GM21360 (cell line): ENCODE measurements at regions not wholly inside any gene's neighbourhood (a gene's known extent, or its start where the extent isn't known, plus 50 kb on each side); places are given as distances from the start of the nearest gene placed in this dataset.

ENCODE experiments used
- ATAC-seq: cut with Tn5 transposase; IDR thresholded peaks from one replicate; pipeline ENCODE4 v1.9.1; 2021; ENCODE audit warnings: mild to moderate bottlenecking, moderate library complexity; ENCODE audit not compliant: unreplicated experiment

DNA sequence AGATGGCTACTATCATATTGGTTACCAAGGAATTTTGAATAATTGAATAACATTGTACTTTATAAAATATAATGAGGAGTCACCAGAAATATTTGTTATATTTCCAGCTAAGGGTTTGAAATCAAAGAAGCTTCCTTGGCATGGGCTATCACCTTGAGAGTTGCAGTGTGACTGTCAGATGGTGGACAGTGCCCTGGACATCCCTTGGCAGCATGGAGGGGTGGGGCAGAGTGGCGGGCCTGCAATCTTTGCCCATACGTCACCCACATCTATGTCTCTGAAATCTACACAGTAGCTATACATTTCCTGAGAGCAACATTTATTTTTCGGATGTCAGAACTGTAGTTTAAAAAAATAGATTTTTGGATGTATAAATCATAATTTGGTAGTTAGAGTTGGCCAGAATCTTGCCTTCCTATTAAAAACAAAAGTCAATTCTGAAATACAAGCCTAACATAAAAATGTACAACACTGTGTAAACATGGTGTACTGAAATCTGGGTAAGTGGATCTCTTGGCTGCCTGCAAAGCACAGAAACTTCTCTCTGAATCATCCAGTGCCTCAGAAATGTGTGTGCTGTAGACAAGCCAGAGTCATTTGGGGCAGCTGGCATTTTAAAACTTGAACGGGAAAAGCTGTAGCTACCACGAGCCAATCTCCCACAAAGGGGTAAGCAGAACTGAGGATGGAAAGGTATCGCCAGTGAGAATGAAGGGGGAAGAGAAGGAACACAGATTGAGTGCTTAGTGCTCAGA is 124.2 kb upstream of the ARHGAP28 start:
- no peak for ATAC-seq

DNA sequence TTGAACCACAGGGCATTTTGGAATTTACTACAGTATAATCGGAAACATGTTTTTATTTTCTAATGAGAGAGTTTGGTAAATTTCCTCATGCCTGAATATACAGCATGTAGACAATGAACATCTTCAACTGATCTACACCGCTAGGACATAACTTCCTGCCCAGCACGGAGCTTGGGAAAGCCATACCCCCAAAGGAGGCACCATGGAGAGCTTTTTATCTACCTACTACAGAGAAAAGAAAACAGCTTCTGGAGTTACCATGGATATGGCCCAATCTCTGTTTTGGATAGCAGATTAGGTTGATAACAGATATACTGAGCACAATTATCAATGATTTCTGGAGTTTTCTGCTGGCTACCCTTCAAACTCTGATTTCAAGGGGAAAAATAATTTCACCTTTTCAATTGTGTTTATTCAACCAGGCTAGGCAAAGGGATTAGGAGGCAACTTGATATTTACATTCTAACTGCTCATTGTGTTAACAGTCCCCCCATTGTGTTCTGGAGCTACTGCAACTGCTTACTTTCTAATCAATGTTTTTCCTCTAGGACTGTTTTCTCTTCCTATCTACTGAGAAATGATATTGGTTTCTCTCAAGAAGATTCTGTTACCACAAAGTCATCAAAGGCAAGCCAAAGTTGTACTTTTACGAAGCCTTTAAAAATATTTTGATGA is 123.0 kb upstream of the ARHGAP28 start:
- no peak for ATAC-seq

DNA sequence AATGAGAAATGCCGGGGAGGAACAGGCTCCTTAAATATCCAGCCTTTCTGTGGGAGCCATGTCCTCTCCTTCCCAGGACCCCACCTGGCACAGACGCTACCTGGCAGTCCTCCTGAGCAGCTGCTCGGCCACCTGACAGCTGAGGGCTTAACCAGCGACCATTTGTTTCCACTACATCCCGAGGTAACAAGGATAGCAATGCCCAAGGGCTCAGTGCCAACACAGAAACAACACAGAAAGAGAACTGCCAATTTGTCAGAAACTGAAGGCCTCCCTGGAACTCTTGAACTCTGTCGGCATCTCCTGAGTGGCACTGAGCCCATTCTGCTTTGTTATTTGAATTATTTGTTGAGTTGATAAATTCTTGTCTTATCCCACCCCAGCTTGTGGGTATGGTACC is 122.2 kb upstream of the ARHGAP28 start:
- ATAC-seq: no peak

DNA sequence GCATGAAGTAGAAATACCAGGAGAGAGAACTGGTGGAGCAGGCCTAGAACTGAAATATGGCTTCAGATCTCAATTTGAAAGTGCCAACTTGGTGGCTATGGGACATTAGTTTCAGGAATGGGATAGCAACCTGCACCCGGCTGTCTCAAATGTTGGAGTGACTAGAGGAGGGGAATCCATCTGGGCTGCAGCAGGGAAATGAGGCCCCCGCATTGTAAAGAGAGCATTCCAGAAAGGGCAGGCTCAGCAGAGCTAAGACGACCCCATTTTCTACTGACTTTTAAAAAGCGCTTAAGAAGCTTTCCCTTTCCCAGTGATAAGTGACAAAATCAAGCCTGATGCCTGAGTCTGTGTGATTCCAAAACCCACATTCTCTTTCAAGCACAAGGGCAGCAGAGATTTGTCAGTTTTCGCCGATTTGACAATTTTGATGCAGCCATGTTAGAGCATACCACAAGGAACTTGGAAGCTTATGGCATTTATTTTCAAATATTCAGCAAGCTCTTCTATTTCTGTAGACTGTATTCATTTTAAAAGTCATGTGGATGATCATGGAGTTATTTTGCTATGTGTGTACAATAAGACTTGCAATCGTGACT is 119.8 kb upstream of the ARHGAP28 start:
- ATAC-seq: no peak

DNA sequence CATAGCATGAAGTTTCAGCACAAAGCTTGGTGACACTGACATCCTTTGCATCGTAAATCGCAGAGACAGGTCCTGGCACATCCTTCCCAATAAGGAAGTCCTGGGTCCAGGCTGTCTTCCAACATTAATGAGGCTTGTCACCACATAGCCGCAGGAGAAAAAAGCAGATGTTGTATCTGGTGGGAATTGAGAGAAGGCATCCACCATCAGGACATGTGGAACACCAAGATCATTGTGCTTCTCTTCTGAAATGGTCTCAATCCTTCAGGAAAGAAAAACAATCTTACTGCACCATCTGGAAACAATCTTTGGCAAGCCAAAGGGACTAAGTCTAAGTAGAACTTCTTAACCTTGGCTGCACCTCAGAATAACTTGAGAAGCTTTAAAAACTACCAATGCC is 119.0 kb upstream of the ARHGAP28 start:
- no peak for ATAC-seq

DNA sequence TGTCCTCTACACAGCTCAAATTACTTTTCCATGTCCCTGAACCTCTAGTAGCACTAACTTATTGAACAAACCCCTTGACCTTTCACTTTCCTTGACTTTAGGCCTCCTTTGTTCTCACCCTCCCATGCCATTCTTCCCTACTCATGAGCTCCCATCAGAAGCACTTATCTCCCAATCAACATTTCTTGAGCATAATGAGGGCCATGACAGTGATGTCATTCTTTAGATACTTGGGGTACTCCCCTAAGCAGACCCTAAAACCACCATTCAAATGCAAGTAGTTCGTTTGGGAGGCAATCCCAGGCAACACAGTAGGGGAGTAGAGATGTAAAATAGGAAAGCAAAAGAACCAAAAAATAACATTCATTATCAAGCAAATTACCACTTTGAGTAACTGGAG is 115.9 kb upstream of the ARHGAP28 start:
- no peak for ATAC-seq

DNA sequence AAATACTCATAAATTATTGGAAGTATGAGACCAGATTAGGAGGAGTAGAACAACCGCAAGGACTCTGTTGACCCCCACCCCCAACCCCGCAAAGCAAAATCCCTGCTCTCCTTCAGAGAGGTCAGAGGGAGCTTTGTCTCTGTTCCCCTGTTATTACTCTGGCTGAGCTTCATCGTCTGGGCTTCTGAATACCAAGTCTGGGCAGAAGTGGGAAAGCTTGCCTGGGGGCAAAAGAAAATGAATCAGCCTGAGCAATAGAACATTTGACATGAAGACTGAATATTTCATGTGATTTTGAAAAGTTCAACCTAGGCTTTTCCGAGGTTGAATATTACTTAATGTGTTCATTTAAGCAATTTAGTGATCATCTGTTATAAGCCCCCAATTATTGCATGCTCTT is 114.6 kb upstream of the ARHGAP28 start:
- no peak for ATAC-seq

DNA sequence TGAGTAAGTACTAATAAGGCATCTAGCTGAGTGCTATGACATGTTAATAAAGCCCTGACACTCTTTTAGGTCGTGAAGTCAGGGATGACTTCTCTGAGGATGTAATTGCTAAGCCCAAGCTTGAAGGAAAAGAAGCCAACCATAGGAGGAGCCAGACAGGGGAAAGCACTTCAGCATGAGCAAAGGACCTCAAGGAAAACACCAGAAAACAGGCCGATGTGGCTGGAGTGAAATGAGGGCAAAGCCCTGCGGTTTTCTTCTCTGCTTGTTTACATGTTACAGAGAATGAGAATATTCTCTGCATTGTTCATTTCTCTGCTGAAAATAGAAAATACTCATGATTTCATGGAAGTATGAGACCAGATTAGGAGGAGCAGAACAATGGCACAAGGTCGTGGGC is 112.5 kb upstream of the ARHGAP28 start:
- no peak for ATAC-seq

DNA sequence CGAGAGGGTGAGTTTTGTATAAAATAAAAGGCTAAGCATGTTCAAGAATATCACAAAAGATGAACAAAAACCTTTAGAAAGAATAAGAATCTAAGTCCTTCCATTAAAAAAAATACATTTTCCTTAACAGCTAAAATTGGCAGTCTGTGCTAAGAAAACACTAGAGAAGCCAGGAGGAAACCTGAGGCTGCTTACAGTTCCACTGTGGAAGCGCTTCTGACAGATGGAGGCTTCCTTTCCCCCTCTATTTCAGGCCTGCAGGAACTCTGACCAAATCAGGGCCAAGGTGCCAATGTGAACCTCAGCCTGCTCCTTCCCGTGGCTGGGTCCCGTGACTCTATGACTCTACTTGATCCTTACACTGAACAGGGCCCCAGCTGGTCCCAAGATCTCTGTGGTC is 108.1 kb upstream of the ARHGAP28 start:
- ATAC-seq: no peak

DNA sequence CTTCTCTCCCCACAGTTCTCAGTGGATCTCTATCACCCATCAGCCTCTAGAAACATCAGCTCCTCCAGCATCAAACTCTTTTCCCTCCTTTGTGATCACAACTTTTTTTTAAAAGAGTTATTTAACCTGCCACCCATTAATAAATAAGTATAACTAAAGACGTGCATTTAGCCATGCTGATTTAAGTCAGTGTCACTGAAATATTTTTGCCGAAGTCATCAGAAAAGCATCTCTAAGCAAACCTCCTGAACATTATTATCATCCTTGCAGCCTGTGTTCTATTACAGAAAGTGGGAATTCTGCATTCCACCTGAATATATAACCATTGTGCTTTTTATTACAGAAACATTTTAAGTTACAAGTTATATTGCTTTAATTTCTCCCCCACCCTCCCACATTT is 106.2 kb upstream of the ARHGAP28 start:
- ATAC-seq: no peak

DNA sequence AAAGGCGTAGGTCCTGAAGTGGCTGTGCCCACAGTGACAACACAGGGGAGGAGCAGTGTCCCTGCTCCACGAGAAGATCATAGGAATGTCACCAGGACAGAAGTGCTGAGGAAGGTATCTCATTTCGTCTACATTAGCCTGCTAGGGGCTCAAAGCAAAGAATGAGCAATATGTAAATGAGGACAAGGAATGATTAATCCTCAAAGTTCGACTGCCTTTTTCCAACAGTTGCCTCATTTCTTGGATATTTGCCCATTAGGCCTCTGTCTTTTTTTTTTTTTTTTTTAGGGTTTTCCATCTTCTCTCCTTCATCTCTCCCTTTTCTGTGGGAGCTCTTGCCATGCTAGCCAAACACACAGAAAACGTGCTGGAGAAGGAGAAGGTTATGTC is 105.2 kb upstream of the ARHGAP28 start:
- no peak for ATAC-seq

DNA sequence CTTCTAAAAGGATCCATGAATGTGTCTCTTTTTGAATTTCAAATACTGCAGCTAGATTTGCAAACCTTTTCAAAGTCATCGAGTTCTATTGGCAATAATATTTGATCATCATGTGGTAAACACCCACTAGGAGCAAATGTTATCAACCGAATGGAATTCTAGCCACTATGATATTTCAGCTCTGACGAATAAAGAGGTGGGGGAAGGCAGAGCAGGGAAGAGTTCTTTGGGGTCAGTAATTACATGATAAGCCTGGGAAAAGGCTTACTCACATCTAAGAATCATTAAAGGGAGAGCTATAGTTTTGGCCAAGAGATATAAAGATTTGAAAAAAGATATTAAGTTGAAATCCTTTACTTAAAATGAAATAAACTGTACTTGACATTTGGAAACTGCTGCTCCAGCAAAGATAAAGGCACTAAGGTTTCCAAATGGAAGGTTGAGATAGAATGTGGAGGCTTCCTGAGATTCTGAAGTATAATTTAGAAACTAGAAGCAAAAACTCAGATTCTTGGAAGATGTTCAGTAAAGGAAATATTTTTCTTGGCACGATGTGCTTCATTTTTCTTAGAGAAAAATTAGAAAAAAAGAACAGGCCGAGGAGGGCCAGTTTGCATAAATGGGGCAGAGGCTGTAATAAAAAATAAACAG is 104.7 kb upstream of the ARHGAP28 start:
- no peak for ATAC-seq

DNA sequence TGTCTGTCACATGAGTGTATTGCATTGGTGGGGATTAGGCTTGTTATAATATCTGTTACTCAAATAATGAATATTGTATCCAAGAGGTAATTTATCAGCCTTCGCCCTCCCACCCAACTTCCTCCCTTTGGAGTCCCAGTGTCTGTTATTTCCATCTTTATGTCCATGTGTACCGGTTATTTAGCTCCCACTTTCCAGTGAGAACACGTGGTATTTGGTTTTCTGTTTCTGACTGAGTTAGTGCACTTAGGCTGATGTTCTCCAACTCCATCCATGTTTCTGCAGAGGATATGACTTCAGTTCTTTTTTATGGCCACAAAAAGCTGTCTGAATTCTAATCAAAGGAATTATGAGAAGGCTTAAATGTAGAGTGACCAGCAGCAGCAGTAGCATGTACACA is 104.0 kb upstream of the ARHGAP28 start:
- ATAC-seq: no peak

DNA sequence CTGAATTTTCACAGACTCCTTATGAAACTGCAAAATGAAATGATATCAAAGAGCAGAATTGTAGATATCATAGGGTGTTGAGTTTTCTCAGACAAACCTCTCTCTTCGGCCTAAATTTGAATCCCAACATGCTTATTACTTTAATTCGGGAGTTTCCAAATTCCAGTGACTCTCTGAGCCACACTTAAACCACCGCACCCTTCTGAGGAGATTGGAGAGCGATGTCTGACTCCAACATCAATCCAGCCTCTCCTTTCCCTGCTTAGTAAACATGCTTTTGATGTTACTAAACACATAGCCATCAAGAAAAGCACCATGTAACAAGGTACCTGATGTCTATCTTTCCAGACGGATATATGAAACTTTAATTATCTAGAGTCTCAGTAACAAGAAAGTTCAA is 103.1 kb upstream of the ARHGAP28 start:
- no peak for ATAC-seq

DNA sequence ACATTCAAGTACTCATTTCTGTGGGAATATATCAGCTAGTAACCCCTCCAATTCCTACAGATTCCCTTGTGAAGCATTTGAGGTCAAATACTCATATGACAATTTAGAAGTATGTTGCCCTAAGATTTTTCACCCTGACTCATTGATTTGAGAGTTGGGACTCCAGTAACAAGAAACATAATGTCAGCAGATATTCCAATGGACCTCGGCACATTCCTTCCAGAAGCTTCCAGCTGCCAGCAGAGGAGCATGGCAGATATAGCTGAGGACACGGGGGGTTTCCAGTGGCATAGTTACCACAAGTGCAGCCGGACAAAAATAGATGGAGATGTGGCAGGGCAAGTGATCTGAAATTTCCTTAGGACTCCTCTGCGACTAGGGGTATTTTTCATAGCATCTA is 101.9 kb upstream of the ARHGAP28 start:
- no peak for ATAC-seq

DNA sequence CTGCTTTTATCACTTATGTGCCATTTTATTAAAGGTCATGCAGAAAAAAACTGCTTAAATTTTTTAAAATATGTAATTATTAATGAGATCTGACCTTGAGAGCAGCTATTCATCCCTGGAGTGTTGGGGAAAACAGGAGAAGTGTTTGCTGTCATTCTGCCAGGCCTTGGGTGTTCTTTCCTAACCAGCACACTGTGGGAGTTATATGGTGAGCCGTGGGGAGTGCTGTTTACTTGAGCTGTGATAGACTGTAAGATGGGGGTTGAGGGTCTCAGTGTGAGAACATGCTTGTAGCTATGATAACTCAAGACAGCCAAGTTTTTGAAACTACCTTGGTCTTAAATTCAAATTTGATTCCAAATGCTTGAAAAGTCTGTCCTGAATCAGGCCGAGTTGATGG is 101.3 kb upstream of the ARHGAP28 start:
- ATAC-seq: no peak

DNA sequence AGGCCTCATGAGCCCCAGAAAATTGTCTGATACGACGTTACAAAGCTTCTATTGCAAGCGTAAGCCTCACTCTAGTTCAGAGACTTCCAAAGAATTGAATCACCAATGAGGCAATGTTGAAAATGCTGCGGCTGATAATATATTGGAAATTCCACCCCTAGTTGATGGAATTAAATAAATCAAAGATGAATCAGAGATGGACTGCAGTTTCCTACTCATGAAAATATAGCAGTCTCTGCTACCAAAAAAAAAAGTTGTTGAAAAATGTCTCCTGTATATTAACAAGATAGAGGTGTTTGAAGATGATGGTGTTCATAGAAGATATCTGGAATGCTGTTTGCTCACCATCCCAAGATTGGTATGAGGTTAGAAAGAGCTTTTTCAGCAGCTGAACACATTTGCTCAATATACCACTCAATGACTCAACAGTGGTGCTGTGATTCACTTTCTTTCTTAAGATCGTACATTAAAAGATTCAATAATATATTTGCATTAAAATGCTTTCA is 99.8 kb upstream of the ARHGAP28 start:
- ATAC-seq: no peak

DNA sequence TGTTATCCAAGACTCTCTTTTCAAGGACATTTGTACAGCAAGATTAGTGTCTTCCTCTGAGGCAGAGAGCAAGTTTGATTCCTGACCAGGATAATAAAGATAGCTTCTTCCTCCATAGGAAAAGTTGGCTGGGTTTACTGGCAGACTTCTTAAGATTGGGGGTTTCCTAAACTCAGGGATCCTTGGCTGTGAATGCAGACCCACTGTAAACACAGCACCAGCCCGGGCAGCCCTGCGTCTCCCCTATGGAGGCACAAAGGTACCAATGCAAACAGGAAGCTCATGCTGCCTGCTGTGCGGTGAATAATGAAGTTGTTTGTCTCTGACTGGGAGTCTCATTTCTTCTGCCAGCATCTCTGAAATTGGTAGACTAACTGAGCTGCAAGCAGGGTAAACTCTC is 96.2 kb upstream of the ARHGAP28 start:
- no peak for ATAC-seq

DNA sequence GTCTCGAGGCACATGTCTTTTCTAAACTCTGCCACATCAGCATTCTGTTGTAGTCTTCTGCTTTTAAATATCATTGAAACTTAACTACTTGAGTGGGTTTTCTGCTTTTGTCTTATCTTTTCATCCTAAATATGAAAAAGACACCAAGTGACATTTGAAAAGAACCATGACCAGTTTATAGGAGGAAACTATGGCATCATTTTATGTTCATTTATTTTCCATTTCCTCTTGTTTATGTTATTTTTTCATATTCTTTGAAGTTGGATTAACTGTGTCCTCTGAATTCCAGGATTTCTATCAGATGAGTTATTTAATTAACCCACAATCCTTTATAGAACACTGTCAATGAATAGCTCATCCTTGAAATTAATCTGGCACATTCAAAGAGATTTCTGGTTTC is 93.4 kb upstream of the ARHGAP28 start:
- ATAC-seq: no peak

DNA sequence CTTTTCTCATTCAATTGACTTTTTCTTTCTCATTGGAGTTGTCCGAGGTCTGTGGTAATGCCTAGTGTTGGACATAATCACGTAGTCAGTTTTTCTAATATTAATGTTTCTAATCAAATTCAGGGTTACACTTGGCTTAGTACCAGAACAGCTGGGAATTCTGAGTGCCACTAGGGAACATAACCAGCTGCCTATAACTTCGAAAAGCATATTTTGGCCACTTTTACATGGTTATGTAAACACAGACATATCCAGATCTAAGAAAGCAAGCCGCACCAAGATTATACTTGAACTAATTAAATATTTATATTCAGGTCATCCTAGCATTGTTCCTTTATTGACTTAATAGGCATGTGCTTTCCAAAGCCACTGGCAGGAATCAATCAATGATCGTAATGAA is 91.1 kb upstream of the ARHGAP28 start:
- ATAC-seq: no peak

DNA sequence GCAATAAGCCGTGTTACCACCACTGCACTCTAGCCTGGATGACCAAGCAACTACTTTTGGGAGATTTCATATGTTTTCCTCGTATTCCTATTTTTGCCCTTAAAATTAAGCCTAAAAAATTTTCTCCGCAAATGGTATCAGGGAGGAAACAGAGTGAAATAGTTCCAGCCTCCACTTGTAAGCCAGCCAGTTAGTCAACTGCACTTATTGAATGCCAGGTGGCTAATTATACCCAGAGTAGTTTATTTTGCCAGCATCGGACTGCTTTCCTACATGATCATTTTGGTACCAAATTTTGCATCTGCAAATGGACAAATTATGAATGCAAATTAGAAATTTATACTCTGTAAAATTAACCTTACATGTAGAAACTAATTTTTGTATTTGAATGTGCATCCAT is 90.2 kb upstream of the ARHGAP28 start:
- no peak for ATAC-seq
